Ishikawa (cell line): ENCODE measurements at regions not wholly inside any gene's neighbourhood (a gene's known extent, or its start where the extent isn't known, plus 50 kb on each side); places are given as distances from the start of the nearest gene placed in this dataset.
A peak's percentile ranks its signal among the peaks of the same experiment; 100 is the strongest.

ENCODE experiments used
- CEBPB ChIP-seq: IDR thresholded peaks from 2 replicates; pipeline ENCODE4 v1.6.1; 2012
- CREB1 ChIP-seq: IDR thresholded peaks from 2 replicates; pipeline ENCODE4 v1.6.1; 2012; ENCODE audit warnings: low read depth
- EGR1 ChIP-seq: IDR thresholded peaks from 2 replicates; pipeline ENCODE4 v1.6.1; 2012
- EP300 ChIP-seq: IDR thresholded peaks from 2 replicates; pipeline ENCODE4 v1.6.1; 2012; ENCODE audit warnings: borderline replicate concordance
- FOXM1 ChIP-seq: IDR thresholded peaks from 2 replicates; pipeline ENCODE4 v1.6.1; 2012; ENCODE audit warnings: low read depth, borderline replicate concordance
- NFIC ChIP-seq: IDR thresholded peaks from 2 replicates; pipeline ENCODE4 v1.6.1; 2012
- RAD21 ChIP-seq: IDR thresholded peaks from 2 replicates; pipeline ENCODE4 v1.6.1; 2012; ENCODE audit warnings: low read depth
- TAF1 ChIP-seq: IDR thresholded peaks from 2 replicates; pipeline ENCODE4 v1.6.1; 2012; ENCODE audit warnings: low read depth, mild to moderate bottlenecking
- TCF12 ChIP-seq: IDR thresholded peaks from 2 replicates; pipeline ENCODE4 v1.6.1; 2012; ENCODE audit warnings: low read depth
- YY1 ChIP-seq: IDR thresholded peaks from 2 replicates; pipeline ENCODE4 v1.6.1; 2012; ENCODE audit warnings: low read depth
- ZBTB7A ChIP-seq: IDR thresholded peaks from 2 replicates; pipeline ENCODE4 v1.6.1; 2012; ENCODE audit warnings: low read depth
- TF ChIP-seq, protein P1 (sequence below): IDR thresholded peaks from 2 replicates; pipeline ENCODE4 v1.6.1; 2012
- TF ChIP-seq, protein P2 (sequence below): IDR thresholded peaks from 2 replicates; pipeline ENCODE4 v1.6.1; 2012
- TF ChIP-seq, protein P3 (sequence below): IDR thresholded peaks from 2 replicates; pipeline ENCODE4 v1.6.1; 2012; ENCODE audit warnings: low read depth, mild to moderate bottlenecking

DNA sequence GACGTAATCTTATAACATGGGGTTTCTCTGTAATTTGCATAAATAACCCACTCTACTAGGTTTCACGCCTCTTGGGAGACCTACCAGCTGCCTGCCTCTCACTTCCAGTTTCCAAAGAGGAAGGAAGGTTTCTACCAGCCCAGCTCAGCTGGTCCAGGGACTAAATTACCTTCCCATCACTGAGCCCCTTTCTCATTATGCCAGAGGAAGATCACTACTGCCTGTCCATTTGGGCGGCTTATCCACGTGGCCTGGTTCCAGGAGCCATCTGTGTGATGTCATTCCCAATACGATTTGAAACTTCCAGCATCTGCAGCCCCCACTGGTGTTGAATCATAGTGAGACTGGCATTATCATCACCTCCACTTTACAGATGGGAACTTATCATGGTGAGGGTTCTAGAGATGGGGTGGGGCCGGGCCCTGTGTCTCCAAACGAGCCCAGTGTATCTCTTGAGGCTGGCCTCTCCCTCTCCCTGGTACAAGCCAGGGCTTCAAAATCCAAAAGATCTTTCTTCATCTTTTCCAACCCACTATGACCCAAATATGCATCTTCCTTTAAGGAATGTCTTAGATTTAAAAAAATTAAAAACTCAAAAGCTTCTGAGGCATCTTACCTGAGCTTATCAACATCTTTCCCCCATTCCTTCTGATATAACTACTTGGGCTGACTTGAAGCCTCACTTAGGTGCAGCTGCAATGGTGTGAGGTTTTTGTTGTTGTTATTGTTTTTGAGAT, 140.8 kb downstream of the DDX1 start:
- TF ChIP-seq RAD21 (no peak), CEBPB (peak; percentile 41; the same call in 1 of the 2 replicates), EP300 (no peak), NFIC (no peak), EGR1 (no peak), YY1 (no peak), ZBTB7A (no peak), TAF1 (no peak), FOXM1 (no peak), CREB1 (no peak), TCF12 (no peak)
- TF ChIP-seq, protein P1, sequence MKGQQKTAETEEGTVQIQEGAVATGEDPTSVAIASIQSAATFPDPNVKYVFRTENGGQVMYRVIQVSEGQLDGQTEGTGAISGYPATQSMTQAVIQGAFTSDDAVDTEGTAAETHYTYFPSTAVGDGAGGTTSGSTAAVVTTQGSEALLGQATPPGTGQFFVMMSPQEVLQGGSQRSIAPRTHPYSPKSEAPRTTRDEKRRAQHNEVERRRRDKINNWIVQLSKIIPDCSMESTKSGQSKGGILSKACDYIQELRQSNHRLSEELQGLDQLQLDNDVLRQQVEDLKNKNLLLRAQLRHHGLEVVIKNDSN: no peak
- TF ChIP-seq, protein P2, sequence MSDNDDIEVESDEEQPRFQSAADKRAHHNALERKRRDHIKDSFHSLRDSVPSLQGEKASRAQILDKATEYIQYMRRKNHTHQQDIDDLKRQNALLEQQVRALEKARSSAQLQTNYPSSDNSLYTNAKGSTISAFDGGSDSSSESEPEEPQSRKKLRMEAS: no peak
- TF ChIP-seq, protein P3, sequence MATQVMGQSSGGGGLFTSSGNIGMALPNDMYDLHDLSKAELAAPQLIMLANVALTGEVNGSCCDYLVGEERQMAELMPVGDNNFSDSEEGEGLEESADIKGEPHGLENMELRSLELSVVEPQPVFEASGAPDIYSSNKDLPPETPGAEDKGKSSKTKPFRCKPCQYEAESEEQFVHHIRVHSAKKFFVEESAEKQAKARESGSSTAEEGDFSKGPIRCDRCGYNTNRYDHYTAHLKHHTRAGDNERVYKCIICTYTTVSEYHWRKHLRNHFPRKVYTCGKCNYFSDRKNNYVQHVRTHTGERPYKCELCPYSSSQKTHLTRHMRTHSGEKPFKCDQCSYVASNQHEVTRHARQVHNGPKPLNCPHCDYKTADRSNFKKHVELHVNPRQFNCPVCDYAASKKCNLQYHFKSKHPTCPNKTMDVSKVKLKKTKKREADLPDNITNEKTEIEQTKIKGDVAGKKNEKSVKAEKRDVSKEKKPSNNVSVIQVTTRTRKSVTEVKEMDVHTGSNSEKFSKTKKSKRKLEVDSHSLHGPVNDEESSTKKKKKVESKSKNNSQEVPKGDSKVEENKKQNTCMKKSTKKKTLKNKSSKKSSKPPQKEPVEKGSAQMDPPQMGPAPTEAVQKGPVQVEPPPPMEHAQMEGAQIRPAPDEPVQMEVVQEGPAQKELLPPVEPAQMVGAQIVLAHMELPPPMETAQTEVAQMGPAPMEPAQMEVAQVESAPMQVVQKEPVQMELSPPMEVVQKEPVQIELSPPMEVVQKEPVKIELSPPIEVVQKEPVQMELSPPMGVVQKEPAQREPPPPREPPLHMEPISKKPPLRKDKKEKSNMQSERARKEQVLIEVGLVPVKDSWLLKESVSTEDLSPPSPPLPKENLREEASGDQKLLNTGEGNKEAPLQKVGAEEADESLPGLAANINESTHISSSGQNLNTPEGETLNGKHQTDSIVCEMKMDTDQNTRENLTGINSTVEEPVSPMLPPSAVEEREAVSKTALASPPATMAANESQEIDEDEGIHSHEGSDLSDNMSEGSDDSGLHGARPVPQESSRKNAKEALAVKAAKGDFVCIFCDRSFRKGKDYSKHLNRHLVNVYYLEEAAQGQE: no peak
